Retinal pigment epithelial cell (primary cell): ENCODE measurements at regions not wholly inside any gene's neighbourhood (a gene's known extent, or its start where the extent isn't known, plus 50 kb on each side); places are given as distances from the start of the nearest gene placed in this dataset.

ENCODE experiments used
- DNase-seq: peaks from one replicate; pipeline ENCODE4 v3.0.0-alpha.2; 2010; ENCODE audit warnings: low read depth
- H3K4me3 ChIP-seq: 2 replicates; pipeline ENCODE4 v1.5.1; 2011; ENCODE audit warnings: mild to moderate bottlenecking, low read length, control low read depth, moderate library complexity
- TF ChIP-seq, protein P1 (sequence below): conservative IDR thresholded peaks from 2 replicates; pipeline ENCODE4 v1.5.1; 2011; ENCODE audit warnings: low read depth, low read length, control low read depth, inconsistent platforms

DNA sequence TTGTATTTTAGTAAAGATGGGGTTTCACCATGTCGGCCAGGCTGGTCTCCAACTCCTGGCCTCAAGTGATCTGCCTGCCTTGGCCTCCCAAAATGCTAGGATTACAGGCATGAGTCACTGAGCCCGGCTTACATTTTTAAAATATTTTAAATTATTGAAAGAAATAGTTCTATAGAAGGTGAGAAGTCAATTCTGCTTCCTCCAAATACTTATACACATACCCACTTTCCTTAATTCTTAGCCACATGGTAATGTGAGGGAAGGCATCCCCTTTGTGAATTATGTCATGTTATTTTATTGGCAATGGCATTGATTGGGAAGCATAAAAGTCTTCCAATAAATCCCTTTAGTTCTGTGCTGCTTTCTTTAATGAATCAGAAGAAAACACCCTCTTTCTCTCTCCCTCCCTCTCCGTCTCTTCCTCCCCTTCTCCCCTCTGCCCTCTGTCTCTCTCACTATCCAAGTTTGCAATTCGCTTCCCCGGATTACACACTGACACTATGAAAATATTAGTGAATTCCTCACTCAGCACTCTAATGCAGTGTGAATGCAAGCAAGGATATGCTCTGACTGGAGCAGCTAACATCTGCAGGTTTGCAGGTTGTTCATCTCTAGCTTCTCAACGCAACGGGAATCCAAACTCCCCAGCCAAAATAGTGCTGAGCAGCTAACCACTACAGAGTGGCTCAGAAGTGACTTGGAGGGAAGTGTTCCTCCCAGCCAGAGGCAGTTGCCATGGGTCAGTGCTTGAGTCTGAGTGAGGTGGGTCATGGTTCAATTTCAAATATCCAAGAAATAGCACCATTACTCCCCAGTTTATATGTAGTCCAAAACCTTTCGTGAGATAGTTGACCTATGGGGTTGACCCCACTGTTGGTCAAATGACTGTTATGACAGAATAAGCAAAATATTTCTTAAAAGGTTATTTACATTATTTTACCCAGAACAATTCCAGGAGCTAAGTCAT lies 77.8 kb upstream of the CD55 start:
- DNase-seq = no peak
- TF ChIP-seq, protein P1, sequence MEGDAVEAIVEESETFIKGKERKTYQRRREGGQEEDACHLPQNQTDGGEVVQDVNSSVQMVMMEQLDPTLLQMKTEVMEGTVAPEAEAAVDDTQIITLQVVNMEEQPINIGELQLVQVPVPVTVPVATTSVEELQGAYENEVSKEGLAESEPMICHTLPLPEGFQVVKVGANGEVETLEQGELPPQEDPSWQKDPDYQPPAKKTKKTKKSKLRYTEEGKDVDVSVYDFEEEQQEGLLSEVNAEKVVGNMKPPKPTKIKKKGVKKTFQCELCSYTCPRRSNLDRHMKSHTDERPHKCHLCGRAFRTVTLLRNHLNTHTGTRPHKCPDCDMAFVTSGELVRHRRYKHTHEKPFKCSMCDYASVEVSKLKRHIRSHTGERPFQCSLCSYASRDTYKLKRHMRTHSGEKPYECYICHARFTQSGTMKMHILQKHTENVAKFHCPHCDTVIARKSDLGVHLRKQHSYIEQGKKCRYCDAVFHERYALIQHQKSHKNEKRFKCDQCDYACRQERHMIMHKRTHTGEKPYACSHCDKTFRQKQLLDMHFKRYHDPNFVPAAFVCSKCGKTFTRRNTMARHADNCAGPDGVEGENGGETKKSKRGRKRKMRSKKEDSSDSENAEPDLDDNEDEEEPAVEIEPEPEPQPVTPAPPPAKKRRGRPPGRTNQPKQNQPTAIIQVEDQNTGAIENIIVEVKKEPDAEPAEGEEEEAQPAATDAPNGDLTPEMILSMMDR = no peak
- no peak overlapping the region for H3K4me3 ChIP-seq

- no peak overlapping the region for H3K4me3 ChIP-seq
- no peak for DNase-seq
- TF ChIP-seq, protein P1 = no peak
Observed at GRCh38 chr1:207244409-207244801, 77.1 kb upstream of the CD55 start.

- H3K4me3 ChIP-seq = no peak overlapping the region
- TF ChIP-seq, protein P1 = no peak
- DNase-seq = no peak
Observed at GRCh38 chr1:207245124-207245523, 76.4 kb upstream of the CD55 start.

DNA sequence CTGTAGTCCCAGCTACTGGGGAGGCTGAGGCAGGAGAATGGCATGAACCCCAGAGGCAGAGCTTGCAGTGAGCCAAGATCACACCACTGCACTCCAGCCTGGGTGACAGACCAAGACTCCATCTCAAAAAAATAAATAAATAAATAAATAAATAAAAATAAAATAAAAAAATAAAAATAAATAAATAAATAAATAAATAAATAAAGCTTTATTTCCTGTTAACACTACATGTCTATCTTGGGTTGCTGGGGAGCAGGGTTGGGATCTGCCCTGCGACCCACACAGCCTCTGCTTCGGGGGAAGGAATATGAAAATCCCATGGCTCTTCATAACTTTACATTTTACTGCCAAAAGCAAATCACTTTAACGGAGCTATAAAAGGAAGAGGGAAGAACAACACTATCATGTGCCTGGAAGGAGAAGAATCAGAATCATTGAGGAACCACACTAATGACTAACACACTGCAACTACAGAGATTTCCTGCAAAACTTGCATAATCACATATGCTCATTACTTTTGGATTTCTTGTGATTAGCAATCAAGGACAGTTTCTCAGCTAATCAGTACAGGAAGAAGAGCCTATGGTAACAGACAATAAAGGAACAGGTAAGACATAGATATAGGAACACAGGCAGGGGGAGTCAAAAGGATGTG lies 72.8 kb upstream of the CD55 start:
- no peak overlapping the region for H3K4me3 ChIP-seq
- TF ChIP-seq, protein P1 = no peak
- DNase-seq = no peak

- TF ChIP-seq, protein P1 = no peak
- H3K4me3 ChIP-seq = no peak overlapping the region
- DNase-seq = no peak
Observed at GRCh38 chr1:207250431-207250830, 71.0 kb upstream of the CD55 start.

DNA sequence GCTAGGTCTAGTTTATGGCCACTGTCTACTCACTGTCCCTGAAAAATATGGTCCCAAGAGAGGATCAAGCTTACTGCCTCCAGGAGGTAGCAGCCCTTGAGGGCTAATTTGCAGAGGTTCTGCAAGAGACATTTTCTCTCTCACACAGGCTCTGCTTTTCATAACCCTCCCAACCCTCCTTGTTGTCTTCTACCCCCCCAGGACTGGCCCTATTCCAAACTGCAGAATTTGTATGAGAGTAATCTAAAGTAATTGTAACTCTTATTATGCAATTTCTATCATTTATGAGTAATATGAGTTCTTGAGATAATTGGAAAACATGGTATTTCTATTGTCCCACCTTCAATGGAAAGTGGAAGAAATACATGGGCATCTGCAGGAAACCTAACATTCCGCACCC lies 70.4 kb upstream of the CD55 start:
- no peak for DNase-seq
- TF ChIP-seq, protein P1 = no peak
- no peak overlapping the region for H3K4me3 ChIP-seq
